ENCODE measurements at regions not wholly inside any gene's neighbourhood (a gene's known extent, or its start where the extent isn't known, plus 50 kb on each side); places are given as distances from the start of the nearest gene placed in this dataset.

DNA sequence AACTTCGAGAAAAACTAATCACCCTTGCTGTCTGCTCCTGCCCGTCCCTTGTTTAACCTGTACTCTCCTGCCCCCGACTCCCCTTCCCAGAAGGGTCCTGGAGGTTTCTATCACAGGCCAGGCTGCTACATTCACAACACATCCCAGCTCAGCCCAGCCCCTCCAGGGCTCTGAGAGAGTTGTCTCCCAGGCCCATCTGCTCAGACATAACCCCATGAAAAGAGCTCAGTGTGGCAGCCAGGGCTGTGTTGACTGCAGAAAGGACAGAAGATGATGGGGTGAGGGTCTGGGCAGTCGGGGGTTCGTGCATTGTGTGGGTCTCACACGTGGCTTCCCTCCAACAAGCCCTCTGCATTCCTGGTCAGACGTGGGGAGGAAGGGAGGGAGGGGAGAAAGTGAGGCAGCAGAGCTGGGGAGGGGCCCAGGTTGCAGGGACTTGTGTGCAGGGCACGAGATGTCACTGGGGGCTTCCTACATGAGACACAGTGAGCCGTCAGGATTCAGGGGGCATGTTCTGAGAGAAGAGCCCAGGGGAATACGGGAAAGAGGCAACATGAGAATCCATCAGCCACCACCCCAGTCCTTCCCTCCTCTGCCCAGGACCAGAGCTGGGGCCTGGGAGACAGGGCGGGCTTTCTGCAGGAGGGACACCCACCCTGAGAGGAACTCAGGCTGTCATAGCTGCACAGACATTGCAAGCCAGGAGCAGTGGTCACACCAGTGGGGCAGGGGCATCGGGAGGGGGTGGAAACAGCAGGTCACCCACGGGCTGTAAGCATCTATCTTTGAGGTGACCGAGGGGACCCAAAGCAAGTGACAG lies 372.9 kb downstream of the PREX1 start:
- no peak overlapping the region for H3K27ac ChIP-seq (replicated peaks)
- H3K27me3 ChIP-seq (ENCODE audit: low read depth): peaks cover 44% of the 10 kb centered on the region
- H3K4me3 ChIP-seq: no peak overlapping the region
- H3K4me1 ChIP-seq: no peaks in the 10 kb centered on the region
- TF ChIP-seq CTCF (IDR thresholded peaks at IDR 0.05; ENCODE audit: borderline replicate concordance): no peak
- intact Hi-C loops (cut with micrococcal nuclease): no loop called here
- DNase-seq: no peak
- H3K9me3 ChIP-seq (replicated peaks): no peaks in the 10 kb centered on the region
- no peaks in the 10 kb centered on the region for H3K36me3 ChIP-seq

GRCh38 chr20:48453477-48454093 lies 374.2 kb downstream of the PREX1 start:
- Histone ChIP-seq H3K9me3 (replicated peaks) (no peaks in the 10 kb centered on the region), H3K4me1 (no peaks in the 10 kb centered on the region), H3K4me3 (no peak overlapping the region), H3K27ac (replicated peaks) (no peak overlapping the region), H3K36me3 (no peaks in the 10 kb centered on the region), H3K27me3 (ENCODE audit: low read depth) (peaks cover 35% of the 10 kb centered on the region)
- no peak for TF ChIP-seq CTCF (IDR thresholded peaks at IDR 0.05; ENCODE audit: borderline replicate concordance)
- intact Hi-C loops (cut with micrococcal nuclease): no loop called here
- DNase-seq: no peak

DNA sequence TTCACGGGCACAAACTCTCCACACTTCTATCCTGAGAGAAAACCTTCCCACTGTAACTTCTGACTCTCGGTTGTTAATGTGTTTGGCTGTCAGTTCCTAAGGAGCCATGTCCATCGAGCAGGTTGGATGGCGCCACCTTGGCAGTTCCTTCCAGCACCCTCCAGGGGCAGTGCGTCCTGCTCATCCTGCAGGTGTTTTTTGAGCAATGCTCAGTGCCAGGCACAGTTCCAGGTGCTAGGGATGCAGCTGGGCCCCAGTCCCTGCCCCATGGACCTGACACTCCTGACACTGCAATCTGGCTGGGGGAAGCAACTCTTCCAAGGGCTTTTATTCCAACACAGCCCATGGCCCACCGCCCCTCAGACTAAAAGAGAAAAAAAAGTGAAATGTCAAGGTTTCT lies 376.4 kb downstream of the PREX1 start:
- Histone ChIP-seq H3K4me1 (no peaks in the 10 kb centered on the region), H3K4me3 (no peak overlapping the region), H3K27ac (replicated peaks) (no peak overlapping the region), H3K9me3 (replicated peaks) (no peaks in the 10 kb centered on the region), H3K36me3 (no peaks in the 10 kb centered on the region), H3K27me3 (ENCODE audit: low read depth) (peaks cover 26% of the 10 kb centered on the region)
- no peak for DNase-seq
- no peak for TF ChIP-seq CTCF (IDR thresholded peaks at IDR 0.05; ENCODE audit: borderline replicate concordance)
- intact Hi-C loops (cut with micrococcal nuclease): no loop called here

- intact Hi-C loops (cut with micrococcal nuclease): no loop called here
- DNase-seq: no peak
- peak; percentile 48 for TF ChIP-seq CTCF (IDR thresholded peaks at IDR 0.05; ENCODE audit: borderline replicate concordance)
- peaks cover 9% of the 10 kb centered on the region for H3K27me3 ChIP-seq (ENCODE audit: low read depth)
- H3K36me3 ChIP-seq: no peaks in the 10 kb centered on the region
- H3K9me3 ChIP-seq (replicated peaks): peaks cover 17% of the 10 kb centered on the region
- no peaks in the 10 kb centered on the region for H3K4me1 ChIP-seq
- H3K4me3 ChIP-seq: no peak overlapping the region
- no peak overlapping the region for H3K27ac ChIP-seq (replicated peaks)
Observed at GRCh38 chr20:48448666-48449600, 378.9 kb downstream of the PREX1 start.

DNA sequence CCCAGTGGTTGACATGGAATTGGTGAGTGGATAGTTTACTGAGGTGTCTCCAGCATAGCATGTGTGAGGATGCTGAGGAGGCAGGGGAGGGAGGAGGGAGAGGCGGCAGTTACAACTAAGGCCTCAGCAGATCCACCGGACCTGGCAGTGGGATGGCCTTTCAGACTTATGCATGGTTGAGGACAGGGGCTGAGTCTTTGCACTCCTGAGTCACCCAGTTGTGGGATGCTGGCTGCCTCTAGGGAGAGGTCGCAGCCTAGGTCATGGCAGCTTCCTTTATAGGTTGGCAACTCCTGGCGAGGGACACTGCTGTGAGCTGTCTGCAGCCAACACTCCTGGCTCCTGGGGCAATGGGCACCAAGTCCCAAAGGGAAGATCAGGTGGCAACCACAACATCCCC lies 380.3 kb downstream of the PREX1 start:
- Histone ChIP-seq H3K36me3 (no peaks in the 10 kb centered on the region), H3K4me1 (no peaks in the 10 kb centered on the region), H3K9me3 (replicated peaks) (peaks cover 30% of the 10 kb centered on the region), H3K27me3 (ENCODE audit: low read depth) (no peaks in the 10 kb centered on the region), H3K4me3 (no peak overlapping the region), H3K27ac (replicated peaks) (no peak overlapping the region)
- intact Hi-C loops (cut with micrococcal nuclease): no loop called here
- TF ChIP-seq CTCF (IDR thresholded peaks at IDR 0.05; ENCODE audit: borderline replicate concordance): no peak
- no peak for DNase-seq
